Right ventricle myocardium superior (tissue), 1 donor: ENCODE measurements at regions not wholly inside any gene's neighbourhood (a gene's known extent, or its start where the extent isn't known, plus 50 kb on each side); places are given as distances from the start of the nearest gene placed in this dataset.
"Not testable (repeated sequence)": the region's sequence is repeated elsewhere in the genome, so short reads cannot be mapped to it uniquely, and the experiment has no call there.

Experiments used
- ATAC-seq: fragments of 200-7000 bp; cut with Tn5 transposase; one replicate; pipeline ENCODE4 v1.9.1; 2020; ENCODE audit warnings: mild to moderate bottlenecking; ENCODE audit not compliant: poor library complexity
- DNase-seq: peaks from one replicate; pipeline ENCODE4 v3.0.0-alpha.2; 2020
- intact Hi-C: fragments of 100-400 bp; cut with DNase I; formaldehyde crosslinking; loops from one replicate; pipeline ENCODE4 v1.11.2; 2022
- donor health status: DM: no; HTN: yes; CAD: no; lungs with severe emphysema.

DNA sequence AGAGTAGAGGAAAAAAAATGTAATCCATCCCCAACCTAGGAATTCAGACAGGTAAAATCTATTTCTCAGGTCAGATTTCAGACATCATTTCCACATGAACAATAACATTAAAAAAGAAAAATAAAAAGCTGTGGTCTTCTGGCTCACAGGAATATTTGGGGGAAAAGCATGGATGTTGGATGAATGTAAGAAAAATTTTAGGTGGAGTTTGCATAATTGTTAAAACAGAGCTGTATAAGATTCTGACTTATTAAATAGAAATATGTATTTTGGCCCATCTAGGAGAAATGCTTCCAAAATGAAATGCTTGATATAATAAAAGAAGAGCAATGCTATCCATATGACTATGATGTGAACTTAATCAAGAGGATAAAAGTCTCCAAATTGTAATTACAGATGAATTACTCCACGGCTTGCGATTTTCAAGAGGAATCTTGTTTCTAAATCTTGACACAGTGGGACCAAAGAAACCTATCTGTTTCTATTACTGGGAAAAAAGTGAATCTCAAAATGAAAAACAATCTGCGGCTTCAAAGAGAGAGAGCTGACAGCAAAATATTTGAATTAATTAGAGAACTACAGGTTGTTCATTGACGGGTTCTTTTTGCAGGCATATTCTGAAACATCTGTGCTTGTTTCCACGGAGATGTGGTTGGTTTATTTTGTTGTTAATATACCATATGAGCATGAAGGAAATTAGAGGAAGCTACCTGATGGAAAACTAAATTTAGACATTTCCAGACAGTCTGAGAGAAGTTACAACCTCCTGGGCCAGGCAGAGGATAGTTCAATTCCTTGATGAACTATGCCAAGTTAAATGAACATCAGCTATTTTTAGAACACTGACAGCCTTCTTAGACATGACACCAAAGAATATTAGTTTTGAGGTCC lies 468.7 kb downstream of the PID1 start:
- ATAC-seq (no peak), DNase-seq (no peak)
- intact Hi-C loops, result no loop called here

DNA sequence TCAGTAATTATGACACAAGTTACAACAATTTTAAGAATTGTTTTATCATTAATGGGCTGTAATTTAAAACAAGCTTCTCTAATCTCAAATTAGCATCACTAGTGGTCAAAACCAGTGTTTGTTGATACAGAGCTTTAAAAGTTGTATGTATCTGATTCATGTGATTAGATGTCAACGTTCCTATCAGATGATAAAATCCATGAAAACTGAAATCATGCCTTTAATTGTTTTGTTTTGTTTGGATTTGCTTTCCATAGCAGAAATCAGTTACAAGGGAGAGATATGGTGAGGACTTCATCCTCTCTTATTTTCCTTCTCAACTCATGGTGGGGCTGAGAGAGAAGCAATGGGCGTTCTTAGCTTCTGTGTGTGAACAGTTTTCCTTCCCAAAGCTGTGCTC lies 469.6 kb downstream of the PID1 start:
- ATAC-seq (no peak), DNase-seq (no peak)
- intact Hi-C loops, result no loop called here

DNA sequence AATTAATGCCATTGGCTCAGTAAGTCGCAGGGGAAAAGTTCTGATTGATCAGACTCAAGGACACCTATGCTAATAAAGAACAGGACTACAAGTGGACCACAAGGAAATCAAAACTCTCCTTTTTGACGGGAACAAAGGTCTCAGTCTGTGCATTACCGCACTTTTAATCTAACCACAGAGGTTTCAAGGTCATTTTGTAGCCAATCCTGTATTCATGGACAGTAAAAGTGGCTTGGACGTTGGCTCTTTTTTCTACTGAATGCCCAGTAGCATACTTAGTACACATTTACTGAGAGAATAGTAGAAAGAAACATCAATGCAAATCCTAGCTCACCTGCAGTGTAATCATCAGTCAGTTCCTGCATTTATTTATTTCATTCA lies 471.9 kb downstream of the PID1 start:
- ATAC-seq, result no peak
- DNase-seq, result no peak
- intact Hi-C loops, result no loop called here

DNA sequence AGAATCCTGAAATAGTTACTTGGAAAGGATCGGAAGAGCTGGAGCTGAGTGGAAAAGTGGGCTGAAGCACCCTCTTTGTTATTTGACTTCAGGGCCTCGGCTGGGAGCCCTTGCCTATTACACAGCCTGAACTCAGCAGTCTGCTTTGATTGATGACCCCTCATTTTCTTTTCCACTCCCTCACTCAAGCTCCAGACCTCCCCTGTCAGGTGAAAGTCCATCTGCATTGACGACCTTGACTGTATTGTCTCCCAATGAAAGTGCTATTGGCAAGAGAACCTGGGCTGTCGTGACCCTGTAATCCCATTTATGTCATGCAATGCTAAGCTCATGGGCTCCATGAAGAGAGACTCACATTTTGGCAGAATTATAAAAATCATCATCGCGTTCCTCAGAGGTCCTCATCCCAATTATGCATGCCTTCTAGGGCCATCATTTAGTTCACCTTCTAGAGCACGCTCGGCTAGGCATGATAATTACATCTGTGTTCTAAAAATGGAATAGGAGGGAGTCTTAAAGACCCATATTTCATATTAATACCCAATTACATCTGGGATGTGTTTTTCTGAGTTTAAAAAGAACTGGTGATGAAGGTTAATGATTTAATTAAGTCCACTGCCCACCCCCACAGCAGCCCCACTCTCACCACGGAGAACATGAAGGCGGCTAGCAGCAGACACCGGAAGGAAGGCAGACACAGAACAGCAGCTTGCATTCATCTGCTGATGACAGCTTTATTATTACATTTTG lies 472.5 kb downstream of the PID1 start:
- no peak for ATAC-seq
- DNase-seq, result no peak
- intact Hi-C loops, result no loop called here

DNA sequence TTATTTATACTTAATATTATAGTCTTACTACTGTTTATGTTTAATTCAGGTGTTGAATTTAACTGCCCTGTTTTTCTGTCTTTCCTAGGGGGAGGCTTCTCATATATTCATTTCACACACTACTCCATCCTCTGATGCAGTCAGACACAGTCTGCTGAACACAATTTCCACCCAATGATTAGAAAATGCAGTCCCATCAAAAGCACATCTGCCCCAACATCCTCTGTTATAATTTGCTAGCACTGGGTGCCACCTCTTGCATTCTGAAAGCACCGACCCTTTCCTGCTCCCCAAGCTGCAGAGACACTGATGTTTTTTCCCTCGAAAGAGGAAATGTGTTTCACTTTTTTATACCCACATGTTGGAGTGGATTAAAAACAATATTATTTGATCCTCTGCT lies 474.7 kb downstream of the PID1 start:
- intact Hi-C loops, result no loop called here
- DNase-seq, result no peak
- no peak for ATAC-seq

DNA sequence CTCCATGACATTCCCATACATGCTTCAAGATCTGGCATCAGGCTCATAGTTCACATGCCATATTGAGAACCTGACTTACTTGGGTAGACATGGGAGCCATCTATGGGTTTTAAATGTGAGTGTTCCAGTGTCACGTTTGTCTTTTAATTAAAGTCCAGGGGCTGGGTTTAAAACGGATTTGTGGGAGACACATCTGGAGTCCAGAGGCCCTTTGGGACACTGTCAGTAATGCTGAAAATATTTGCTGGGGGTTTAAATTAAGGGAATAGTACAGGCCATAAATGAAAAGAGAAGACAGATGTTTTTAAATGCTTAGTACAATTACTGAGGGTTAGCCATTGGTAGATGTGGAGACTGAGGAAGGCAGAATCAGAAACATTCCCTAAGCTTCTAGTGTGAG lies 478.0 kb downstream of the PID1 start:
- ATAC-seq (no peak), DNase-seq (no peak)
- intact Hi-C loops, result no loop called here

DNA sequence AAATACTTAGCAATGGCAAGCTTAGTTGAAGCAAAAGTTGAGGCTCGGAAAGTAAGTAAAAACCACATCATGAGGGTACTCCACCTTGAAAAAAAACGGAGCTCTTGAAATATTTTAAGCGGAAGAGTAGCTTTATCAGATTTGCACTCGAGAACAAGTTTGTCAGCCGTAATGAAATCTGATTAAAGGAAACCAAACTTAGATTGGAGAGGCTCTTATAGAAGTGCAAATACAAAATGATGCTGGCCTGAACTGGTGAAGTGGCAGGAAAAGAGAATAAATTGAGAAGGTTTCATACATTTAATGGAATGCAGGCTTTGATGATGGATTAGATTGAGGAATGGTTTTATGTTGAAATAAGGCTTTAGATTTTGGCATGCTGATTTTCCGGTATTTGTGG lies 484.2 kb downstream of the PID1 start:
- no peak for ATAC-seq
- no peak for DNase-seq
- intact Hi-C loops, result no loop called here

DNA sequence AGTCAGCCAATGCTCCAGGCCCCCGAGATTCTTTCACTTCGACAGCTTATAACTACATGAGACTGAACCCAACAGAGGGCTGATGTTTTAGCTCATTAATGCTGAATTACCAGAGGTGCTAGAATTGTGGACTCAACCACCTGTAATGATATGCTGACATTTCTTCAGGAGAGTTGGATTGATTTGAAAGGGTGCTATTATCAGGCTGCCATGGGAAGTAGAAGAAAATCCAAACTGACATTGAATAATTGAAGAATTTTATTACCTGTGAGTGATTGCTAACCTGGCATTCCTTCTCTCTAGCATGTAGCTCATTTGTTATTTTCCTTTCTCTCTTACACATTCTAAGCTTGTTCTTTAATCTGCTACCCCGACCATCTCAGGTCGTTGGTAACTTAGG lies 488.8 kb downstream of the PID1 start:
- intact Hi-C loops, result no loop called here
- no peak for DNase-seq
- no peak for ATAC-seq

DNA sequence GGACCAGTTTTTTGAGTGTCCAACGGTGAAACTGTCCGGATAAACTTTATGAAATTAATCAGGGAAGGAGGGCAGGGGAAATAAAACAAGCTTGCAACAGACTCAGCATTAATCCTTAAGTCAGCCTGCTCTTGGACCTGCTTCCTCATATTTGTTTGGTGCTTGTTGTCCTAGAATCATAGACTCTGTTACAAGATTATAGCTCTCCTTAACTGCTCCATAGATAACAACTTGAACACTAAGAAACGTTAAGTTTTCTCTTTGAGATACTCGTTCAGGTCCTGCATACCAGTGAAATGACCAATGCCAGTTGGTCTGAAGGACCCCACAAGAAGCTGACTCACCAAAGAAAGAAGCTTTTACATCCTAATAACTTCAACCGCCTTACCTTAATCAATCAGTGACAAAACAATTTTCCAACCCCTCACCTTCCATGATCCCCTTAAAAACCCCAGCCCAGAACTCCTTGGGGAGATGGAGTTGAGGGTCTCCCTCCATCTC lies 493.2 kb downstream of the PID1 start:
- intact Hi-C loops, result no loop called here
- DNase-seq, result no peak
- ATAC-seq, result no peak

DNA sequence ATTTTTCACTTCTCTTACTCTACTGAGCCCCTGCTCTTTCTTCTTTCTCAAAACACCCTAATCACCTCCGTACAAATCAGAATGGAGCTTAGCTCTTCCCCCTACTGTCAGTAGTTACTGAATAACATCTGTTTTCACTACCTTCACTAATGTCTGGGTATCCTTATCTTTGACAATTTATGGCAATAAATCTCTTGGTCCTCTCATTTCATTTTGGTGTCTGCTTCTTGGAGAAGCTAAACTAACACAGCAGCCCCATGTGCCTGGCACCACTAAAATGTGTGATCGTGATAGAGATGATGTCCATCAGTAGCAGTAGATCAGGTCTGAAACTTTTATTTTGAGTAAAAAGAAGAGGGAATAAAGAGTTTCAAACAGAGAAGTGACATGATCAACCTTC lies 496.5 kb downstream of the PID1 start:
- intact Hi-C loops, result no loop called here
- ATAC-seq (no peak), DNase-seq (no peak)

DNA sequence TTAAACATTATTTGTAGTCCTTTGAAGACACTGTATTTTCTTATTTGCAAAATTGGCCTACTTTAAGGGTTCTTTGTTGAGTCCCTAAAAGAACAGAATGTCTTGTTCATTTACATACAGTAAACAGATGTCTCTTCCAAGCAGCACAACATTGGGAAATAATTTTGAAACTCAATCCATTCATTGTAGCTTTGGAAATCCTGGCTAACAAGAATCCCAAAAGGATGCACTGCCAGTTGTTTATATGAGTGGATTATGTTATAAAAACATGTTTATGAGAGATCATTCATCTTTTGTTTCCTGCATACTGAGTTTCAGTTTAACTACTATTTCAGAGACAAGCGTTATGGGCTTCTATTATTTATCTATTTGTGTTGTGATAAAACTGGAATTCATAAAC lies 499.3 kb downstream of the PID1 start:
- DNase-seq (no peak), ATAC-seq (peak; percentile 74)
- intact Hi-C loops, result no loop called here

DNA sequence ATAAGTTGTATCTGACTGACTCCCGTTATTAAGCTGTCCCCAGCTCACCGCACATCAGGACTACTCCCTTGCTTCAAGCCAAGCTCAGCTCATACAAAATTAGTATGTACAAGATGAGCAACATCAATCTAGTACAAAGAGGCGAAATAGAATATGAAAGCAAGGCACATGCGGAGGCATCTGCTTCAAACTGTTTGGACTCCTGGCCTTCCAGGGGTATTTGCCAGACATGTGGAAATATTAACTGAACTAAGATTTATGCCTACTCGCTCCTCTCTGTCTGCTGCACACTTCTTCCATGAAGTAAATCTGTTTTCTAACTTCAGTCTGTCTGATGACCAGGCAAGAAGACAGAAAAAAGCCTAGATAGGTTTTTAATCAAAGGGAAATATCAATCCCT lies 499.8 kb downstream of the PID1 start:
- intact Hi-C loops, result no loop called here
- peak; percentile 45 for ATAC-seq
- DNase-seq, result no peak

DNA sequence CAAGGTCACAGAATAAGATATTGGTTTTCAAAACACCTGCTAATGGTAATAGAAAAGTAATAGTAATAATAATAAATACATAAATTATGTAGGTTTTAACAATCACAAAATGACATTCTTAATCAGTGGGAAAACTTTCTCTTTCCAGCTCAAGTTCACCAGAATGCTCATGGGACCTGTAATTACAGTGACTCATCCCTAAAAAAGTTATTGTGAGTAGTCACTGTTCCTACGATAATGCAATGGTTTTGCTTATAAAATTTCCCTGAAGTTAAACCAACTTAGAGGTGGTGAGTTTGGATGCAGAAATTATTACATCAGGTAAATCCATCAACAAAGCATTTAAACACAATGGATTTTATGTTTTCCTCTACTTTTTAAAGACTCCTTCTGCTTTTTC lies 502.3 kb downstream of the PID1 start:
- ATAC-seq, result peak; percentile 50
- DNase-seq, result no peak

DNA sequence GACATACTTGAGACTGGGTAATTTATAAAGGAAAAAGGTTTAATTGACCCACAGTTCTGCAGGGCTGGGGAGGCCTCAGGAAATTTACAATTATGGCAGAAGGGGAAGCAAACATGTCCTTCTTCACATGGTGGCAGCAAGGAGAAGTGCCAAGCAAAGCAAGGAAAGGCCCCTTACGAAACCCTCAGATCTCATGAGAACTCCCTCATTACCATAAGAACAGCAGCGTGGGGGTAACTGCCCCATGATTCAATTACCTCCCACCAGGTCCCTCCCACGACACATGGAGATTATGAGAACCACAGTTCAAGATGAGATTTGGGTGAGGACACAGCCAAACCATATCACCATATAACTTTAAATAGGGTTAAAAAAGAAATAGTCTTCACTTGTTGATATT lies 502.9 kb downstream of the PID1 start:
- DNase-seq, ATAC-seq, intact Hi-C loops: not testable (repeated sequence)

More for the DNA sequence above, 502.3 kb downstream of the PID1 start:
- intact Hi-C loops, result no loop called here

DNA sequence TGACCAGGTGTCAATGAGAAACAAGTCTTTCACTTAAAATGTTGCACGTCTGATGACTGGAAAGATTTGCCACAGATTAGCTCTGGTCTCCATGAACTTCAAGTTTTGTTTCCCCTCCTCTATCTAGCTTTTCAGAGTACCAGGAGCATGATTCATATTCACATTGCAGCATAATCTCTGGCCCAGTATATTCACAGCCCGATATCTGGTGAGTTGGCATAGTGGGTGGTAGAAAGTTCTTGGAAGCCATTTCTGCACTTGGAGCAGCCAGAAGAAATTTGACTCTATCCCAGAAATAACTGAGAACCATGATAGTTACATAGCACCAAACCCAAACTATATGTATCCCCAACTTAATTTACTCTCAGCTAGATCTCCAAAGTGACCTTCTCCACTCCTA lies 503.9 kb downstream of the PID1 start:
- DNase-seq, result no peak
- peak; percentile 51 for ATAC-seq
- intact Hi-C loops, result no loop called here

DNA sequence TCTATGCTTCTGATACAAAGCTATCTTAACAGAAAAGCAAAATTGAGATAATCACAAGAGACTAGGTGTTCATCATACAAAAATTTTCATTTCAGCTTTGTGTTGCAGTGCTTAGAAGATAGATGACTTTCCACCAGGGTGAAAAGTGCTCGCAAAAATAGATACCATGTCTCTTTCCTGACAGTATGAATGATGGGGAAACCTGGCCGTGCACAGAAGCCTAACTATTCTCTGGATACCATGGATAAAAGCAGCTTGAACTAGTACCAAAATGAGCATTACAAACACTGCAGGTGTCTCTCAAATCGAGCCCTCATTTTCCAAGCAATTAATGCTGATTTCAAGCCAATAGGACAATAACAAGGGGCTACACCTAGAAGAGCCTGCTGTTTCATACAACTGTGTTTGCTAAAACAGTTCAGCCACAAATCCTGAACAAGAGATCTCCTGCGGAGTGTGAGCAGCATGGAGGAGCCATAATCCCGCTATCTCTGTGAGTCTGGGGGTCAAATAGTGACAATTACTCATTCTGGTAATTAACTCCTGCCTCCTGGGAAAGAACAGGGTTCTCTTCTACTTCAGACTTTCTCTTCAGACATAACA lies 507.6 kb downstream of the PID1 start:
- intact Hi-C loops, result no loop called here
- ATAC-seq, result no peak
- DNase-seq, result no peak

DNA sequence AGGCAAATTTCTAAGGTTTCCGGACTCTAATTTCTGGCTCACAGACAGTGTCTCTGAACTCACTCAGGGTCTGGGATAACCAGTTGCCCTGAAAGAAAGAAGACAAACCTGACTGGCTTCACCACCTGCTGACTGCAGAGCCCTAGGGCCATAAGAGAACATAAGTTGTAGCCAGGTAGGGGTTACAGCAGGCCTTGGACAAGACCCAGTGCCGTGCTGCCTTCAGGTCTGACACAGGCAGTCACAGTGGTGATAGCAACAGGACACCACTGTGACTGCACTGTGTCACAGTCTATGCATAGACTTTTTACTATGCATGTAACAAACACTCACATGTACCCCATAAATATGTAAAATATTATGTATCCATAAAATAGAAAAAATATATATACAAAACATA lies 508.5 kb downstream of the PID1 start:
- no peak for DNase-seq
- intact Hi-C loops, result no loop called here
- peak; percentile 55 for ATAC-seq

DNA sequence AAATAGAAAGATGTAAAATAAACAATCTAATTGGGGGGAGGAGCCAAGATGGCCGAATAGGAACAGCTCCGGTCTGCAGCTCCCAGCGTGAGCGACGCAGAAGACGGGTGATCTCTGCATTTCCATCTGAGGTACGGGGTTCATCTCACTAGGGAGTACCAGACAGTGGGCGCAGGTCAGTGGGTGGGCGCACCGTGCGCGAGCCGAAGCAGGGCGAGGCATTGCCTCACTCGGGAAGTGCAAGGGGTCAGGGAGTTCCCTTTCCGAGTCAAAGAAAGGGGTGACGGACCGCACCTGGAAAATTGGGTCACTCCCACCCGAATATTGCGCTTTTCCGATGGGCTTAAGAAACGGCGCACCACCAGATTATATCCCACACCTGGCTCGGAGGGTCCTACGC lies 515.4 kb downstream of the PID1 start:
- DNase-seq, intact Hi-C loops, ATAC-seq: not testable (repeated sequence)

DNA sequence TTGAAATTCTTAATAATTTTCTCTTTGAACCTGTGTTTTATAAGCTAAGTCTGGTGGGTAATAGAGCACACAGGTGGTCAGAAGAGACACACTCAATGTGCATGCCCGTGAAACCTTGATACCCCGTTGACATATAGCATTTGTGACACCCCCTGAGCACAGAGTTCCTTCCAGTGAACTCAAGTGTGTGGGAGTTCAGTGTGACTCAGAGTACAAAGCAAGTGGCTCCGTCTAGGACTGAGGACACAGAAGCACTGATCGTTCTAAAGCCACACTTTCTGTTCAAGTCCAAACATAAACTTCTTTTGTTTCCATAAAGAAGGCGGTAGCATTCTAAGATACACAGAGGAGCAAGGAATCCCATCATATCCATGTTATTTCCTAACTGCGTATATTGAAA lies 523.6 kb downstream of the PID1 start:
- intact Hi-C loops, result no loop called here
- ATAC-seq (no peak), DNase-seq (no peak)
